SK-N-SH (cell line): ENCODE measurements at regions not wholly inside any gene's neighbourhood (a gene's known extent, or its start where the extent isn't known, plus 50 kb on each side); places are given as distances from the start of the nearest gene placed in this dataset.

ENCODE experiments used
- EZH2phosphoT487 ChIP-seq: fragments of 200-600 bp; sonication (generic); IDR thresholded peaks from 2 replicates; pipeline ENCODE4 v1.6.1; 2017; ENCODE audit warnings: low read depth, mixed run types, mild to moderate bottlenecking, antibody characterized with exemption, moderate library complexity, borderline replicate concordance
- IRF3 ChIP-seq: fragments of 150-350 bp; IDR thresholded peaks from 2 replicates; pipeline ENCODE4 v1.6.1; 2016; ENCODE audit warnings: mild to moderate bottlenecking, low read depth, low read length
- POLR2AphosphoS5 ChIP-seq: IDR thresholded peaks from 2 replicates; pipeline ENCODE4 v1.6.1; 2012; ENCODE audit warnings: low read depth, low read length
- RCOR1 ChIP-seq: fragments of 150-350 bp; IDR thresholded peaks from 2 replicates; pipeline ENCODE4 v1.6.1; 2017; ENCODE audit warnings: antibody characterized with exemption, low read length
- USF2 ChIP-seq: fragments of 150-350 bp; IDR thresholded peaks from 2 replicates; pipeline ENCODE4 v1.6.1; 2017; ENCODE audit warnings: antibody characterized with exemption, low read length, low read depth, borderline replicate concordance
- YY1 ChIP-seq: IDR thresholded peaks from 2 replicates; pipeline ENCODE4 v1.4.0; 2012; ENCODE audit warnings: low read depth, mild to moderate bottlenecking
- TF ChIP-seq, protein P1 (sequence below): fragments of 200-600 bp; sonication (generic); IDR thresholded peaks from 2 replicates; pipeline ENCODE4 v1.6.1; 2017; ENCODE audit warnings: antibody characterized with exemption, mild to moderate bottlenecking, moderate library complexity
- TF ChIP-seq, protein P2 (sequence below): IDR thresholded peaks from 2 replicates; pipeline ENCODE4 v1.4.0; 2012; ENCODE audit warnings: low read depth, borderline replicate concordance

GRCh38 chr6:82038631-82039030 lies 208.9 kb downstream of the IBTK start:
- TF ChIP-seq IRF3 = no peak
- no peak for TF ChIP-seq YY1
- TF ChIP-seq, protein P1, sequence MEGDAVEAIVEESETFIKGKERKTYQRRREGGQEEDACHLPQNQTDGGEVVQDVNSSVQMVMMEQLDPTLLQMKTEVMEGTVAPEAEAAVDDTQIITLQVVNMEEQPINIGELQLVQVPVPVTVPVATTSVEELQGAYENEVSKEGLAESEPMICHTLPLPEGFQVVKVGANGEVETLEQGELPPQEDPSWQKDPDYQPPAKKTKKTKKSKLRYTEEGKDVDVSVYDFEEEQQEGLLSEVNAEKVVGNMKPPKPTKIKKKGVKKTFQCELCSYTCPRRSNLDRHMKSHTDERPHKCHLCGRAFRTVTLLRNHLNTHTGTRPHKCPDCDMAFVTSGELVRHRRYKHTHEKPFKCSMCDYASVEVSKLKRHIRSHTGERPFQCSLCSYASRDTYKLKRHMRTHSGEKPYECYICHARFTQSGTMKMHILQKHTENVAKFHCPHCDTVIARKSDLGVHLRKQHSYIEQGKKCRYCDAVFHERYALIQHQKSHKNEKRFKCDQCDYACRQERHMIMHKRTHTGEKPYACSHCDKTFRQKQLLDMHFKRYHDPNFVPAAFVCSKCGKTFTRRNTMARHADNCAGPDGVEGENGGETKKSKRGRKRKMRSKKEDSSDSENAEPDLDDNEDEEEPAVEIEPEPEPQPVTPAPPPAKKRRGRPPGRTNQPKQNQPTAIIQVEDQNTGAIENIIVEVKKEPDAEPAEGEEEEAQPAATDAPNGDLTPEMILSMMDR = no peak
- TF ChIP-seq EZH2phosphoT487 = no peak
- TF ChIP-seq POLR2AphosphoS5 = no peak
- no peak for TF ChIP-seq USF2
- TF ChIP-seq RCOR1 = no peak
- TF ChIP-seq, protein P2, sequence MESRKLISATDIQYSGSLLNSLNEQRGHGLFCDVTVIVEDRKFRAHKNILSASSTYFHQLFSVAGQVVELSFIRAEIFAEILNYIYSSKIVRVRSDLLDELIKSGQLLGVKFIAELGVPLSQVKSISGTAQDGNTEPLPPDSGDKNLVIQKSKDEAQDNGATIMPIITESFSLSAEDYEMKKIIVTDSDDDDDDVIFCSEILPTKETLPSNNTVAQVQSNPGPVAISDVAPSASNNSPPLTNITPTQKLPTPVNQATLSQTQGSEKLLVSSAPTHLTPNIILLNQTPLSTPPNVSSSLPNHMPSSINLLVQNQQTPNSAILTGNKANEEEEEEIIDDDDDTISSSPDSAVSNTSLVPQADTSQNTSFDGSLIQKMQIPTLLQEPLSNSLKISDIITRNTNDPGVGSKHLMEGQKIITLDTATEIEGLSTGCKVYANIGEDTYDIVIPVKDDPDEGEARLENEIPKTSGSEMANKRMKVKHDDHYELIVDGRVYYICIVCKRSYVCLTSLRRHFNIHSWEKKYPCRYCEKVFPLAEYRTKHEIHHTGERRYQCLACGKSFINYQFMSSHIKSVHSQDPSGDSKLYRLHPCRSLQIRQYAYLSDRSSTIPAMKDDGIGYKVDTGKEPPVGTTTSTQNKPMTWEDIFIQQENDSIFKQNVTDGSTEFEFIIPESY = no peak
